H1 (cell line): ENCODE measurements at regions not wholly inside any gene's neighbourhood (a gene's known extent, or its start where the extent isn't known, plus 50 kb on each side); places are given as distances from the start of the nearest gene placed in this dataset.

Experiments
- CTCF ChIA-PET: fragments of 300-600 bp; sonication (Branson Sonifier 250); formaldehyde crosslinking; loops from one replicate; lab custom pipeline; 2021; ENCODE audit not compliant: partially characterized antibody; lab: Charles Lee
- POLR2A ChIA-PET: fragments of 300-600 bp; sonication (Branson Sonifier 250); formaldehyde crosslinking; loops from one replicate; lab custom pipeline; 2021; ENCODE audit warnings: inconsistent platforms; ENCODE audit not compliant: partially characterized antibody; lab: Charles Lee
- DNase-seq, 2 experiments: peaks; one replicate each; pipeline versions ENCODE4 v3.0.0 to v3.0.0-alpha.2; 2010 to 2022; ENCODE audit warnings: low spot score in 2 of 2, low read depth in 1 of 2, mixed read lengths in 1 of 2
- FAIRE-seq: peaks from 2 replicates; lab custom pipeline; 2011; peaks lifted over from hg19 to GRCh38; lab: Jason Lieb, UNC
- H2AFZ ChIP-seq: 2 replicates; pipeline ENCODE4 v1.8.1; 2012; ENCODE audit warnings: low read length, inconsistent platforms
- H2AK5ac ChIP-seq: 2 replicates; pipeline ENCODE4 v1.6.1; 2013; ENCODE audit warnings: low read depth, low read length
- H2BK120ac ChIP-seq: replicated peaks from 2 replicates; pipeline ENCODE3; 2013; ENCODE audit warnings: low read depth, low read length, inconsistent platforms
- H2BK12ac ChIP-seq: 2 replicates; pipeline ENCODE4 v1.6.1; 2013; ENCODE audit warnings: low read depth, low read length
- H2BK15ac ChIP-seq: 2 replicates; pipeline ENCODE4 v1.6.1; 2013; ENCODE audit warnings: low read length
- H2BK20ac ChIP-seq: 2 replicates; pipeline ENCODE4 v1.6.1; 2013; ENCODE audit warnings: low read length
- H2BK5ac ChIP-seq: 2 replicates; pipeline ENCODE4 v1.6.1; 2013; ENCODE audit warnings: low read depth, low read length
- H3K14ac ChIP-seq: 2 replicates; pipeline ENCODE4 v1.6.1; 2013; ENCODE audit warnings: inconsistent platforms; ENCODE audit not compliant: insufficient read length
- H3K18ac ChIP-seq: 2 replicates; pipeline ENCODE4 v1.6.1; 2013; ENCODE audit warnings: low read length; ENCODE audit errors: extremely low read depth
- H3K23ac ChIP-seq: 2 replicates; pipeline ENCODE4 v1.6.1; 2013; ENCODE audit warnings: inconsistent platforms; ENCODE audit not compliant: insufficient read length
- H3K23me2 ChIP-seq: 2 replicates; pipeline ENCODE4 v1.6.1; 2013; ENCODE audit warnings: low read depth, low read length
- H3K27ac ChIP-seq: 2 replicates; pipeline ENCODE4 v1.6.1; 2011; ENCODE audit warnings: low read depth, low read length, inconsistent platforms
- H3K27me3 ChIP-seq, 4 experiments: replicated peaks in 1 of 4; 1 replicate in 1 of 4; 2 replicates in 3 of 4; pipeline versions ENCODE4 v1.6.1 to v1.8.1; 2011 to 2013; ENCODE audit warnings: low read length in 3 of 4, mild to moderate bottlenecking in 3 of 4, inconsistent platforms in 2 of 4, mixed read lengths in 2 of 4, moderate library complexity in 1 of 4; ENCODE audit not compliant: control insufficient read depth in 3 of 4, insufficient read depth in 3 of 4; ENCODE audit errors: extremely low read depth in 1 of 4
- H3K36me3 ChIP-seq, 4 experiments: 2 replicates each; pipeline versions ENCODE4 v1.6.1 to v1.8.1; 2011 to 2013; ENCODE audit warnings: mild to moderate bottlenecking in 4 of 4, low read length in 3 of 4, moderate library complexity in 2 of 4, control low read depth in 1 of 4, inconsistent platforms in 1 of 4; ENCODE audit not compliant: insufficient read depth in 4 of 4, control insufficient read depth in 2 of 4
- H3K4ac ChIP-seq: replicated peaks from 2 replicates; pipeline ENCODE3; 2013; ENCODE audit warnings: low read length, low read depth, mixed read lengths, inconsistent platforms; ENCODE audit not compliant: insufficient read length
- H3K4me1 ChIP-seq, 4 experiments: replicated peaks in 1 of 4; 1 replicate in 1 of 4; 2 replicates in 3 of 4; pipeline versions ENCODE4 v1.6.1 to v1.8.1; 2011 to 2013; ENCODE audit warnings: low read length in 3 of 4, inconsistent platforms in 2 of 4, mixed read lengths in 1 of 4; ENCODE audit not compliant: insufficient read depth in 4 of 4, control insufficient read depth in 3 of 4
- H3K4me2 ChIP-seq, 2 experiments: 2 replicates each; pipeline versions ENCODE4 v1.6.1 to v1.8.1; 2011 to 2013; ENCODE audit warnings: low read depth in 2 of 2, low read length in 2 of 2, control low read depth in 1 of 2, inconsistent platforms in 1 of 2, mild to moderate bottlenecking in 1 of 2; ENCODE audit not compliant: insufficient read depth in 1 of 2
- H3K4me3 ChIP-seq, 4 experiments: fragments of 200-600, 300-600 bp in 1 of 4; sonication (generic), shearing (Covaris generic), sonication (Bioruptor Twin) in 1 of 4; 2 replicates each; pipeline versions ENCODE4 v1.5.1 to v1.8.1; 2011 to 2016; ENCODE audit warnings: low read length in 4 of 4, low read depth in 3 of 4, control low read depth in 2 of 4, inconsistent platforms in 2 of 4, mild to moderate bottlenecking in 2 of 4, mixed read lengths in 1 of 4, moderate library complexity in 1 of 4; ENCODE audit not compliant: insufficient read depth in 2 of 4; ENCODE audit errors: extremely low read depth in 1 of 4
- H3K56ac ChIP-seq: replicated peaks from 2 replicates; pipeline ENCODE3; 2013; ENCODE audit warnings: low read depth, mild to moderate bottlenecking, mixed read lengths, low read length, inconsistent platforms; ENCODE audit not compliant: insufficient read length
- H3K79me1 ChIP-seq: 2 replicates; pipeline ENCODE4 v1.6.1; 2013; ENCODE audit warnings: low read depth, low read length, control low read depth
- H3K79me2 ChIP-seq, 2 experiments: 2 replicates each; pipeline versions ENCODE4 v1.6.1 to v1.8.1; 2012 to 2013; ENCODE audit warnings: low read length in 2 of 2, mild to moderate bottlenecking in 2 of 2, inconsistent platforms in 1 of 2; ENCODE audit not compliant: insufficient read depth in 2 of 2, control insufficient read depth in 1 of 2
- H3K9ac ChIP-seq, 4 experiments: replicated peaks in 1 of 4; 1 replicate in 1 of 4; 2 replicates in 3 of 4; pipeline versions ENCODE4 v1.6.1 to v1.8.1; 2011 to 2013; ENCODE audit warnings: low read depth in 3 of 4, low read length in 3 of 4, control low read depth in 2 of 4, mild to moderate bottlenecking in 2 of 4, moderate library complexity in 2 of 4, inconsistent platforms in 1 of 4; ENCODE audit errors: extremely low read depth in 1 of 4
- H3K9me3 ChIP-seq, 2 experiments: 2 replicates each; pipeline versions ENCODE4 v1.6.1 to v1.8.1; 2012 to 2013; ENCODE audit warnings: mild to moderate bottlenecking in 2 of 2, moderate library complexity in 2 of 2, control low read depth in 1 of 2, inconsistent platforms in 1 of 2, low read depth in 1 of 2, low read length in 1 of 2, mixed read lengths in 1 of 2; ENCODE audit not compliant: insufficient read depth in 2 of 2
- H4K20me1 ChIP-seq, 2 experiments: replicated peaks in 1 of 2; 2 replicates each; pipeline versions ENCODE3 to v1.8.1; 2011 to 2013; ENCODE audit warnings: inconsistent platforms in 2 of 2, low read length in 2 of 2, mild to moderate bottlenecking in 1 of 2; ENCODE audit not compliant: insufficient read depth in 2 of 2, control insufficient read depth in 1 of 2
- H4K5ac ChIP-seq: 2 replicates; pipeline ENCODE4 v1.6.1; 2013; ENCODE audit warnings: low read length, low read depth, mixed read lengths, inconsistent platforms; ENCODE audit not compliant: insufficient read length
- H4K8ac ChIP-seq: 2 replicates; pipeline ENCODE4 v1.8.0; 2013; ENCODE audit warnings: mild to moderate bottlenecking, moderate library complexity, low read length, inconsistent platforms; ENCODE audit not compliant: insufficient read depth; ENCODE audit errors: extremely low read depth
- H4K91ac ChIP-seq: replicated peaks from 2 replicates; pipeline ENCODE3; 2013; ENCODE audit warnings: low read length, mixed read lengths, inconsistent platforms; ENCODE audit not compliant: insufficient read length
- CHD1 ChIP-seq: IDR thresholded peaks from 2 replicates; pipeline ENCODE4 v1.6.1; 2012; ENCODE audit warnings: low read depth, low read length, improper control_type of control experiment
- EP300 ChIP-seq, 2 experiments: IDR thresholded peaks; 1 replicate in 1 of 2; 2 replicates in 1 of 2; pipeline ENCODE4 v1.6.1; 2011 to 2012; ENCODE audit warnings: low read depth in 2 of 2, low read length in 2 of 2, mild to moderate bottlenecking in 2 of 2, borderline replicate concordance in 1 of 2, inconsistent platforms in 1 of 2, moderate library complexity in 1 of 2
- JUN ChIP-seq: IDR thresholded peaks from 2 replicates; pipeline ENCODE4 v1.6.1; 2011; ENCODE audit warnings: low read depth, mild to moderate bottlenecking, improper control_type of control experiment, low read length
- NANOG ChIP-seq: IDR thresholded peaks from 2 replicates; pipeline ENCODE4 v1.6.1; 2011; ENCODE audit warnings: low read length, low read depth, mild to moderate bottlenecking, inconsistent platforms; ENCODE audit not compliant: insufficient read depth, poor library complexity, severe bottlenecking
- POLR2A ChIP-seq, 2 experiments: IDR thresholded peaks; 1 replicate in 1 of 2; 2 replicates in 1 of 2; pipeline ENCODE4 v1.6.1; 2011; ENCODE audit warnings: low read depth in 2 of 2, low read length in 2 of 2, mild to moderate bottlenecking in 2 of 2; ENCODE audit errors: control extremely low read depth in 1 of 2
- TAF7 ChIP-seq: optimal IDR thresholded peaks from 2 replicates; pipeline ENCODE3; 2011; ENCODE audit warnings: low read depth, mild to moderate bottlenecking, inconsistent platforms, low read length, moderate library complexity, borderline replicate concordance
- TCF12 ChIP-seq: IDR thresholded peaks from 2 replicates; pipeline ENCODE4 v1.6.1; 2011; ENCODE audit warnings: low read depth, mild to moderate bottlenecking, low read length

DNA sequence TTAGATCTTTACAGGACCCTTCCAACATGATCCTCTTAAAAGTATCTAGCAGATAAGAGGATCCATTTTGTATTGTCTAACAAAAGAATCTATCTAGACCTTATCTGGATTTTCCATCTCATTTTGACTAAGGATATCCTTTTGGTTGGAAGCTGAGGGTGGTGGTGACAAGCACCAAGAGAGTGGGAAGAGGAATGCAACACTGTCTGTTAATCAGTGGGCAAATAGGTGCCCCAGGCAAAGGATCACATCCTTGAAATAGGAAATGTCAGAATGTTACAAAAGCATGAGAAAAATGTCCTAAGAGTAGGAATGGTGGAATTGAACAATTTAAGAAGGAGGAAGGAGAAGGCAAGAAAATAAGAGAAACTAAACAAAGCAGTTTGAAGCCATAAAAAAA is 420.7 kb upstream of the CNTN3 start:
- no peaks in the 10 kb centered on the region for H3K23me2 ChIP-seq
- H2BK120ac ChIP-seq, result no peak overlapping the region
- H2AFZ ChIP-seq, result no peak overlapping the region
- no peak overlapping the region for H3K4me3 ChIP-seq
- no peak overlapping the region for H4K5ac ChIP-seq
- H3K79me2 ChIP-seq, result no peaks in the 10 kb centered on the region
- H3K27me3 ChIP-seq, result no peaks in the 10 kb centered on the region
- H3K27ac ChIP-seq, result no peak overlapping the region
- CTCF ChIA-PET, result interaction anchor here (0.9 kb wide), 1 partner anchor 138 kb away, joined by 4 read pairs; no protein-coding TSS in a partner anchor
- no peak overlapping the region for H3K23ac ChIP-seq
- no peaks in the 10 kb centered on the region for H3K4me1 ChIP-seq
- H3K4me2 ChIP-seq, result no peak overlapping the region
- no peak overlapping the region for H3K4ac ChIP-seq
- no peak overlapping the region for H2BK5ac ChIP-seq
- DNase-seq, result no peak
- no peak overlapping the region for H2BK15ac ChIP-seq
- H3K18ac ChIP-seq, result no peak overlapping the region
- POLR2A ChIA-PET, result no interaction called here
- no peaks in the 10 kb centered on the region for H3K9me3 ChIP-seq
- H2AK5ac ChIP-seq, result no peak overlapping the region
- H2BK20ac ChIP-seq, result no peak overlapping the region
- FAIRE-seq, result no peak
- H2BK12ac ChIP-seq, result no peak overlapping the region
- no peak overlapping the region for H4K91ac ChIP-seq
- no peaks in the 10 kb centered on the region for H4K20me1 ChIP-seq
- H4K8ac ChIP-seq, result no peak overlapping the region
- H3K14ac ChIP-seq, result no peak overlapping the region
- H3K79me1 ChIP-seq, result no peaks in the 10 kb centered on the region
- H3K36me3 ChIP-seq, result no peaks in the 10 kb centered on the region
- no peak overlapping the region for H3K9ac ChIP-seq
- no peak overlapping the region for H3K56ac ChIP-seq
- TF ChIP-seq TAF7 (no peak), NANOG (no peak), CHD1 (no peak), POLR2A (IDR thresholded peaks at IDR 0.05; ENCODE audit: control extremely low read depth in 1 of 2, low read depth in 2 of 2, low read length in 2 of 2) (no peak), TCF12 (no peak), EP300 (IDR thresholded peaks at IDR 0.05; ENCODE audit: borderline replicate concordance in 1 of 2, low read depth in 2 of 2, low read length in 2 of 2) (no peak), JUN (no peak)
